Hippocampal formation (tissue), 2 donors: ENCODE measurements at regions not wholly inside any gene's neighbourhood (a gene's known extent, or its start where the extent isn't known, plus 50 kb on each side); places are given as distances from the start of the nearest gene placed in this dataset.
"Not testable (repeated sequence)": the region's sequence is repeated elsewhere in the genome, so short reads cannot be mapped to it uniquely, and the experiment has no call there.

Experiments
- DNase-seq, 2 donors: peaks; one replicate each; lab custom pipeline; 2025; lab: John Stamatoyannopoulos, UW

GRCh38 chr2:49861821-49862220 lies 707.5 kb upstream of the FSHR start:
- DNase-seq, result no peak

GRCh38 chr2:49860834-49861233 lies 706.5 kb upstream of the FSHR start:
- DNase-seq, result no peak

GRCh38 chr2:49860170-49860569 lies 705.9 kb upstream of the FSHR start:
- DNase-seq, result no peak

- no peak for DNase-seq
Observed at GRCh38 chr2:49858657-49859056, 704.3 kb upstream of the FSHR start.

- no peak for DNase-seq
Observed at GRCh38 chr2:49858113-49858490, 703.8 kb upstream of the FSHR start.

GRCh38 chr2:49857371-49858112 lies 703.2 kb upstream of the FSHR start:
- no peak for DNase-seq

GRCh38 chr2:49845671-49846070 lies 691.4 kb upstream of the FSHR start:
- DNase-seq, result no peak

GRCh38 chr2:49845021-49845420 lies 690.7 kb upstream of the FSHR start:
- DNase-seq, result no peak

GRCh38 chr2:49844113-49844512 lies 689.8 kb upstream of the FSHR start:
- not testable (repeated sequence) for DNase-seq

GRCh38 chr2:49843314-49843713 lies 689.0 kb upstream of the FSHR start:
- no peak for DNase-seq

GRCh38 chr2:49840428-49840975 lies 686.2 kb upstream of the FSHR start:
- DNase-seq, result peak in 1 of 2 donors; percentile 2

- no peak for DNase-seq
Observed at GRCh38 chr2:49839818-49840217, 685.5 kb upstream of the FSHR start.

GRCh38 chr2:49837561-49838293 lies 683.4 kb upstream of the FSHR start:
- DNase-seq, result no peak

- no peak for DNase-seq
Observed at GRCh38 chr2:49836017-49836416, 681.7 kb upstream of the FSHR start.

- no peak for DNase-seq
Observed at GRCh38 chr2:49834433-49834832, 680.1 kb upstream of the FSHR start.

- no peak for DNase-seq
Observed at GRCh38 chr2:49832555-49832954, 678.2 kb upstream of the FSHR start.

- DNase-seq, result no peak
Observed at GRCh38 chr2:49831698-49832367, 677.5 kb upstream of the FSHR start.

- DNase-seq, result no peak
Observed at GRCh38 chr2:49830846-49831245, 676.5 kb upstream of the FSHR start.

- DNase-seq, result no peak
Observed at GRCh38 chr2:49827366-49827765, 673.1 kb upstream of the FSHR start.

GRCh38 chr2:49813208-49813607 lies 658.9 kb upstream of the FSHR start:
- DNase-seq, result no peak

GRCh38 chr2:49812730-49813129 lies 658.4 kb upstream of the FSHR start:
- no peak for DNase-seq

- DNase-seq, result no peak
Observed at GRCh38 chr2:49811502-49811901, 657.2 kb upstream of the FSHR start.

GRCh38 chr2:49807689-49808088 lies 653.4 kb upstream of the FSHR start:
- no peak for DNase-seq
